Epithelial cell of prostate (primary cell): ENCODE measurements at regions not wholly inside any gene's neighbourhood (a gene's known extent, or its start where the extent isn't known, plus 50 kb on each side); places are given as distances from the start of the nearest gene placed in this dataset.
"Not testable (repeated sequence)": the region's sequence is repeated elsewhere in the genome, so short reads cannot be mapped to it uniquely, and the experiment has no call there.

ENCODE experiments used
- DNase-seq: peaks from one replicate; pipeline ENCODE4 v3.0.0-alpha.2; 2011; ENCODE audit warnings: low read depth, low spot score
- H3K27ac ChIP-seq: fragments of 450-650 bp; 2 replicates; pipeline ENCODE4 v1.5.1; 2017; ENCODE audit warnings: mild to moderate bottlenecking

GRCh38 chr9:75648034-75648433, 242.4 kb upstream of the PCSK5 start:
- H3K27ac ChIP-seq: no peak overlapping the region
- no peak for DNase-seq

GRCh38 chr9:75649060-75649459, 241.4 kb upstream of the PCSK5 start:
- no peak for DNase-seq
- no peak overlapping the region for H3K27ac ChIP-seq

GRCh38 chr9:75651709-75652108, 238.8 kb upstream of the PCSK5 start:
- no peak for DNase-seq
- no peak overlapping the region for H3K27ac ChIP-seq

- no peak overlapping the region for H3K27ac ChIP-seq
- DNase-seq: no peak
Observed at GRCh38 chr9:75653335-75653734, 237.1 kb upstream of the PCSK5 start.

GRCh38 chr9:75653750-75654149, 236.7 kb upstream of the PCSK5 start:
- no peak overlapping the region for H3K27ac ChIP-seq
- no peak for DNase-seq

- DNase-seq: no peak
- H3K27ac ChIP-seq: no peak overlapping the region
Observed at GRCh38 chr9:75657015-75657414, 233.5 kb upstream of the PCSK5 start.

- DNase-seq: no peak
Observed at GRCh38 chr9:75658301-75658905, 232.1 kb upstream of the PCSK5 start.

GRCh38 chr9:75664597-75664996, 225.9 kb upstream of the PCSK5 start:
- no peak for DNase-seq
- H3K27ac ChIP-seq: no peak overlapping the region

More at GRCh38 chr9:75658301-75658905, 232.1 kb upstream of the PCSK5 start:
- H3K27ac ChIP-seq: no peak overlapping the region

- H3K27ac ChIP-seq: no peak overlapping the region
- DNase-seq: no peak
Observed at GRCh38 chr9:75666856-75667554, 223.5 kb upstream of the PCSK5 start.

- DNase-seq: no peak
- H3K27ac ChIP-seq: no peak overlapping the region
Observed at GRCh38 chr9:75669721-75670120, 220.8 kb upstream of the PCSK5 start.

- no peak for DNase-seq
- H3K27ac ChIP-seq: no peak overlapping the region
Observed at GRCh38 chr9:75671354-75671753, 219.1 kb upstream of the PCSK5 start.

GRCh38 chr9:75672478-75672877, 218.0 kb upstream of the PCSK5 start:
- no peak for DNase-seq
- no peak overlapping the region for H3K27ac ChIP-seq

- peak; percentile 0 for DNase-seq
- H3K27ac ChIP-seq: no peak overlapping the region
Observed at GRCh38 chr9:75683591-75683990, 206.9 kb upstream of the PCSK5 start.

- no peak for DNase-seq
- no peak overlapping the region for H3K27ac ChIP-seq
Observed at GRCh38 chr9:75685062-75685461, 205.4 kb upstream of the PCSK5 start.

- DNase-seq: no peak
- no peak overlapping the region for H3K27ac ChIP-seq
Observed at GRCh38 chr9:75687359-75687953, 203.0 kb upstream of the PCSK5 start.

- peak; percentile 18 for DNase-seq
- H3K27ac ChIP-seq: not testable (repeated sequence)
Observed at GRCh38 chr9:75690551-75690950, 199.9 kb upstream of the PCSK5 start.

GRCh38 chr9:75691408-75691807, 199.1 kb upstream of the PCSK5 start:
- H3K27ac ChIP-seq: no peak overlapping the region
- no peak for DNase-seq

- no peak overlapping the region for H3K27ac ChIP-seq
- no peak for DNase-seq
Observed at GRCh38 chr9:75692309-75692708, 198.2 kb upstream of the PCSK5 start.

- H3K27ac ChIP-seq: no peak overlapping the region
- DNase-seq: no peak
Observed at GRCh38 chr9:75695921-75696320, 194.6 kb upstream of the PCSK5 start.

GRCh38 chr9:75699017-75699416, 191.5 kb upstream of the PCSK5 start:
- DNase-seq: no peak
- no peak overlapping the region for H3K27ac ChIP-seq

GRCh38 chr9:75699625-75700251, 190.7 kb upstream of the PCSK5 start:
- no peak overlapping the region for H3K27ac ChIP-seq
- DNase-seq: no peak
